C4-2B (cell line): ENCODE measurements at regions not wholly inside any gene's neighbourhood (a gene's known extent, or its start where the extent isn't known, plus 50 kb on each side); places are given as distances from the start of the nearest gene placed in this dataset.

Source experiments
- H3K27ac ChIP-seq: fragments of 450-650 bp; 2 replicates; pipeline ENCODE4 v1.5.1; 2017
- CTCF ChIP-seq: fragments of 450-650 bp; conservative IDR thresholded peaks from 2 replicates; pipeline ENCODE4 v1.5.1; 2017; ENCODE audit warnings: mild to moderate bottlenecking
- ZFX ChIP-seq: fragments of 450-650 bp; IDR thresholded peaks from 2 replicates; pipeline ENCODE4 v1.6.1; 2017

GRCh38 chr1:177820213-177820612 is 149.6 kb downstream of the SEC16B start:
- H3K27ac ChIP-seq = no peak overlapping the region
- TF ChIP-seq CTCF = no peak
- no peak for TF ChIP-seq ZFX

- TF ChIP-seq ZFX (no peak), CTCF (no peak)
- no peak overlapping the region for H3K27ac ChIP-seq
Observed at GRCh38 chr1:177817937-177818875, 151.7 kb downstream of the SEC16B start.

- no peak overlapping the region for H3K27ac ChIP-seq
- TF ChIP-seq CTCF (no peak), ZFX (no peak)
Observed at GRCh38 chr1:177812650-177813049, 157.2 kb downstream of the SEC16B start.

DNA sequence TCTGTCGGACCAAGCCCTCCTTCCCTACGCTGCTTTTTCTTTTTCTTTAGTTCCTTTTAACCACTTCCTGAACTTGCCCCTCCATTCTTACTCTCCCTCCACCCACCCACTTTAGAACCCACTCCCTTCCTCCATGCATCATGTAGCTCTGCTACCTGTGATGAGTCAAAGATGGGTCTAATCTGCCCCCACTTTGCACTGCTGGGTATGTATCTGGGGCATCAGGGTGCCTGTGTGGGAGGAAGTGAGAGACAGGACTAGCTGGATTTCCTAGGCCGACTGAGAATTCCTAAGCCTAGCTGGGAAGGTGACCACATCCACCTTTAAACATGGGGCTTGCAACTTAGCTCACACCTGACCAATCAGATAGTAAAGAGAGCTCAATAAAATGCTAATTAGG is 157.7 kb downstream of the SEC16B start:
- TF ChIP-seq CTCF = no peak
- no peak for TF ChIP-seq ZFX
- no peak overlapping the region for H3K27ac ChIP-seq

- H3K27ac ChIP-seq = no peak overlapping the region
- TF ChIP-seq ZFX (no peak), CTCF (no peak)
Observed at GRCh38 chr1:177811429-177811828, 158.4 kb downstream of the SEC16B start.

DNA sequence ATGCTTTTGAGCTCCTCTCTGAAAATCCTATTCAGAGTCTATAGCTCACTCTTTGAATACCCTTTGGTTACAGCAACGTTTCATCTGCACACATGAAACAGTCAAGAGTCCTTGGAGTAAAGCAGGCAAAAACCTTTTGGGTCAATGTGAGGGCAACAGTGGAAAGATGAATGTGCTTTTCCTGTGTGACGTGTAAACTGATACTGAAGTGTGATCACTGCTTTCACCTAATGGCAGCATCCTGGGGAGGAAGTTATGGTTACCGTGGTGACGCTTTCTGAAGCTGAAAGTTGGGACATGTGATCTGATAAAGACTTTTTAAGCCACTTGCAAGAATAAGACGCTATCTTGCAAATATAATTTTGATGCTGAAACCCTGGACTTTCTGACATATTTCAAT is 160.0 kb downstream of the SEC16B start:
- no peak overlapping the region for H3K27ac ChIP-seq
- TF ChIP-seq CTCF (no peak), ZFX (no peak)

DNA sequence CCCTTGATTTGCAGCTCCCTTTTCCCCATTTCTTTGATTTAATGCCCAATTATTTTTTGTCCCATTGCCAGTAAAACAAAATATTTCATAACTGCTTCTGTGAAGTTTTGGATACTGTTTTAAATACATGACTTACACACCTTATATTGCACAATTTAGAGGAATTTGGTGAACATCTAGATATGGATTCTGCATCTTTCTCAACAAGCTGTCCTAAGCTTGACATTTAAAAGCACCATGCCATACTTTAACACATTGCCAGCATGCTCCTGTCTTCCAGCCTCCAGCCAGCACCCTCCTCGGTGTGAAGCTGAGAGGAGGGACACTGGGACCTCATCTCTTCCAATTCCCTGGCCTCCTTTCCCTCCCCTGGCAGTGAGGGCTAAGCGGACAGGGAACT is 167.6 kb downstream of the SEC16B start:
- no peak for TF ChIP-seq CTCF
- no peak for TF ChIP-seq ZFX

More for the DNA sequence above, 167.6 kb downstream of the SEC16B start:
- no peak overlapping the region for H3K27ac ChIP-seq
